GM12891 (cell line): ENCODE measurements at regions not wholly inside any gene's neighbourhood (a gene's known extent, or its start where the extent isn't known, plus 50 kb on each side); places are given as distances from the start of the nearest gene placed in this dataset.
"Not testable (repeated sequence)": the region's sequence is repeated elsewhere in the genome, so short reads cannot be mapped to it uniquely, and the experiment has no call there.

Experiments used
- DNase-seq: peaks from one replicate; pipeline ENCODE4 v3.0.0; 2011; ENCODE audit warnings: low spot score; ENCODE audit not compliant: insufficient read length
- FAIRE-seq: peaks from 2 replicates; lab custom pipeline; 2011; peaks lifted over from hg19 to GRCh38; lab: Jason Lieb, UNC
- PAX5 ChIP-seq: IDR thresholded peaks from 2 replicates; pipeline ENCODE4 v1.6.1; 2011; ENCODE audit warnings: low read length, moderate library complexity, mild to moderate bottlenecking; ENCODE audit not compliant: insufficient read depth, severe bottlenecking
- POLR2A ChIP-seq: IDR thresholded peaks from 2 replicates; pipeline ENCODE4 v1.6.1; 2011; ENCODE audit warnings: low read depth, low read length, control low read depth
- POLR2AphosphoS5 ChIP-seq: IDR thresholded peaks from 2 replicates; pipeline ENCODE4 v1.6.1; 2011; ENCODE audit warnings: low read depth, low read length, control low read depth
- POU2F2 ChIP-seq: IDR thresholded peaks from 2 replicates; pipeline ENCODE4 v1.6.1; 2011; ENCODE audit warnings: low read depth, mild to moderate bottlenecking, control low read depth, low read length, moderate library complexity
- SPI1 ChIP-seq: IDR thresholded peaks from 2 replicates; pipeline ENCODE4 v1.6.1; 2011; ENCODE audit warnings: low read depth, low read length, control low read depth
- TAF1 ChIP-seq: IDR thresholded peaks from 2 replicates; pipeline ENCODE4 v1.6.1; 2011; ENCODE audit warnings: low read depth, low read length, control low read depth

GRCh38 chr12:83630526-83630925, 943.8 kb downstream of the TMTC2 start:
- DNase-seq: no peak
- TF ChIP-seq SPI1 (no peak), POU2F2 (no peak), POLR2A (no peak), TAF1 (no peak), POLR2AphosphoS5 (no peak)
- FAIRE-seq: no peak

- DNase-seq (no peak), FAIRE-seq (no peak)
- TF ChIP-seq POLR2A (no peak), SPI1 (no peak), PAX5 (no peak), TAF1 (no peak), POLR2AphosphoS5 (no peak), POU2F2 (no peak)
Measured at GRCh38 chr12:83629931-83630330, 943.2 kb downstream of the TMTC2 start.

- no peak for DNase-seq
Measured at GRCh38 chr12:83622205-83622604, 935.5 kb downstream of the TMTC2 start.

GRCh38 chr12:83619973-83620372, 933.3 kb downstream of the TMTC2 start:
- DNase-seq: no peak
- TF ChIP-seq PAX5 (no peak), POLR2AphosphoS5 (no peak), POLR2A (no peak), SPI1 (no peak), TAF1 (no peak), POU2F2 (no peak)
- no peak for FAIRE-seq

More at GRCh38 chr12:83622205-83622604, 935.5 kb downstream of the TMTC2 start:
- TF ChIP-seq POLR2AphosphoS5 (no peak), POU2F2 (no peak), SPI1 (no peak), TAF1 (no peak), PAX5 (no peak), POLR2A (no peak)
- no peak for FAIRE-seq

- TF ChIP-seq SPI1: no peak
- TF ChIP-seq POLR2AphosphoS5: no peak
- no peak for TF ChIP-seq POU2F2
- no peak for TF ChIP-seq TAF1
- no peak for TF ChIP-seq PAX5
- TF ChIP-seq POLR2A: no peak
- FAIRE-seq (no peak), DNase-seq (no peak)
Measured at GRCh38 chr12:83615152-83615551, 928.4 kb downstream of the TMTC2 start.

- TF ChIP-seq POLR2A: no peak
- no peak for TF ChIP-seq POLR2AphosphoS5
- no peak for TF ChIP-seq SPI1
- no peak for TF ChIP-seq PAX5
- TF ChIP-seq TAF1: no peak
- TF ChIP-seq POU2F2: no peak
- FAIRE-seq (no peak), DNase-seq (no peak)
Measured at GRCh38 chr12:83613586-83614110, 926.9 kb downstream of the TMTC2 start.

- DNase-seq (no peak), FAIRE-seq (no peak)
- TF ChIP-seq POLR2AphosphoS5: no peak
- TF ChIP-seq PAX5: no peak
- no peak for TF ChIP-seq POU2F2
- no peak for TF ChIP-seq TAF1
- TF ChIP-seq SPI1: no peak
- TF ChIP-seq POLR2A: no peak
Measured at GRCh38 chr12:83603106-83603505, 916.4 kb downstream of the TMTC2 start.

- DNase-seq (no peak), FAIRE-seq (no peak)
- no peak for TF ChIP-seq POLR2A
- no peak for TF ChIP-seq PAX5
- TF ChIP-seq POU2F2: no peak
- no peak for TF ChIP-seq POLR2AphosphoS5
- no peak for TF ChIP-seq SPI1
- no peak for TF ChIP-seq TAF1
Measured at GRCh38 chr12:83575326-83575725, 888.6 kb downstream of the TMTC2 start.

- no peak for TF ChIP-seq POLR2A
- no peak for TF ChIP-seq TAF1
- FAIRE-seq (no peak), DNase-seq (no peak)
Measured at GRCh38 chr12:83574142-83574541, 887.4 kb downstream of the TMTC2 start.

GRCh38 chr12:83573671-83574070, 887.0 kb downstream of the TMTC2 start:
- DNase-seq (no peak), FAIRE-seq (no peak)
- no peak for TF ChIP-seq SPI1
- TF ChIP-seq TAF1: no peak
- TF ChIP-seq POLR2AphosphoS5: no peak
- no peak for TF ChIP-seq POLR2A
- TF ChIP-seq POU2F2: no peak
- no peak for TF ChIP-seq PAX5

- TF ChIP-seq TAF1: no peak
- no peak for TF ChIP-seq POLR2AphosphoS5
- no peak for TF ChIP-seq POLR2A
- TF ChIP-seq SPI1: no peak
- TF ChIP-seq POU2F2: no peak
- TF ChIP-seq PAX5: no peak
- FAIRE-seq: no peak
- DNase-seq: no peak
Measured at GRCh38 chr12:83559650-83560049, 872.9 kb downstream of the TMTC2 start.

- DNase-seq, FAIRE-seq: not testable (repeated sequence)
Measured at GRCh38 chr12:83556040-83556439, 869.3 kb downstream of the TMTC2 start.
